Fibroblast of the aortic adventitia (primary cell): ENCODE measurements at regions not wholly inside any gene's neighbourhood (a gene's known extent, or its start where the extent isn't known, plus 50 kb on each side); places are given as distances from the start of the nearest gene placed in this dataset.
"Not testable (repeated sequence)": the region's sequence is repeated elsewhere in the genome, so short reads cannot be mapped to it uniquely, and the experiment has no call there.

Experiments
- DNase-seq: peaks from one replicate; pipeline ENCODE4 v3.0.0-alpha.2; 2010; ENCODE audit warnings: low read depth
- H3K4me3 ChIP-seq: 2 replicates; pipeline ENCODE4 v1.5.1; 2011; ENCODE audit warnings: low read depth, mild to moderate bottlenecking, control low read depth, low read length, moderate library complexity
- CTCF ChIP-seq: IDR thresholded peaks from 2 replicates; pipeline ENCODE4 v1.5.1; 2011; ENCODE audit warnings: mild to moderate bottlenecking, low read length, control low read depth, inconsistent platforms; ENCODE audit not compliant: insufficient read depth

GRCh38 chr5:121478636-121479035 is 373.0 kb upstream of the FTMT start:
- DNase-seq = no peak
- no peak for TF ChIP-seq CTCF
- H3K4me3 ChIP-seq = no peak overlapping the region

GRCh38 chr5:121479337-121479736 is 372.3 kb upstream of the FTMT start:
- TF ChIP-seq CTCF = no peak
- no peak overlapping the region for H3K4me3 ChIP-seq

GRCh38 chr5:121485281-121485680 is 366.4 kb upstream of the FTMT start:
- no peak for TF ChIP-seq CTCF
- no peak for DNase-seq
- H3K4me3 ChIP-seq = no peak overlapping the region

More at GRCh38 chr5:121479337-121479736, 372.3 kb upstream of the FTMT start:
- DNase-seq = no peak

- H3K4me3 ChIP-seq, DNase-seq: not testable (repeated sequence)
Measured at GRCh38 chr5:121485999-121486398, 365.7 kb upstream of the FTMT start.

- no peak for DNase-seq
- no peak for TF ChIP-seq CTCF
- H3K4me3 ChIP-seq = no peak overlapping the region
Measured at GRCh38 chr5:121489972-121490371, 361.7 kb upstream of the FTMT start.

- no peak for DNase-seq
- no peak for TF ChIP-seq CTCF
- H3K4me3 ChIP-seq = no peak overlapping the region
Measured at GRCh38 chr5:121497176-121497575, 354.5 kb upstream of the FTMT start.

GRCh38 chr5:121500310-121500709 is 351.4 kb upstream of the FTMT start:
- no peak for DNase-seq
- H3K4me3 ChIP-seq = no peak overlapping the region
- TF ChIP-seq CTCF = no peak
